Bronchial epithelial cell (primary cell): ENCODE measurements at regions not wholly inside any gene's neighbourhood (a gene's known extent, or its start where the extent isn't known, plus 50 kb on each side); places are given as distances from the start of the nearest gene placed in this dataset.

ENCODE experiments used
- DNase-seq: peaks from one replicate; pipeline ENCODE4 v3.0.0-alpha.2; 2010; ENCODE audit warnings: low read depth
- FAIRE-seq: peaks from 2 replicates; lab custom pipeline; 2011; peaks lifted over from hg19 to GRCh38; lab: Jason Lieb, UNC
- H3K27me3 ChIP-seq: 2 replicates; pipeline ENCODE4 v1.5.1; 2011; ENCODE audit warnings: low read length; ENCODE audit not compliant: control insufficient read depth, insufficient read depth
- H3K36me3 ChIP-seq: 2 replicates; pipeline ENCODE4 v1.5.1; 2011; ENCODE audit warnings: low read length; ENCODE audit not compliant: control insufficient read depth, insufficient read depth
- H3K4me3 ChIP-seq: 2 replicates; pipeline ENCODE4 v1.5.1; 2011; ENCODE audit warnings: mild to moderate bottlenecking, low read depth, low read length, control low read depth
- CTCF ChIP-seq: IDR thresholded peaks from 2 replicates; pipeline ENCODE4 v1.5.1; 2011; ENCODE audit warnings: mild to moderate bottlenecking, moderate library complexity, low read length, control low read depth, inconsistent platforms; ENCODE audit not compliant: insufficient read depth, severe bottlenecking

- Histone ChIP-seq H3K4me3 (no peak overlapping the region), H3K27me3 (no peaks in the 10 kb centered on the region), H3K36me3 (no peaks in the 10 kb centered on the region)
- no peak for TF ChIP-seq CTCF
- FAIRE-seq (no peak), DNase-seq (no peak)
These were observed 227.9 kb upstream of the PMFBP1 start for GRCh38 chr16:72399811-72400210.

- DNase-seq = no peak
- no peak for TF ChIP-seq CTCF
- H3K27me3 ChIP-seq = no peaks in the 10 kb centered on the region
- FAIRE-seq = no peak
- no peak overlapping the region for H3K4me3 ChIP-seq
- no peaks in the 10 kb centered on the region for H3K36me3 ChIP-seq
These were observed 225.9 kb upstream of the PMFBP1 start for GRCh38 chr16:72397876-72398275.

GRCh38 chr16:72394526-72394925 lies 222.6 kb upstream of the PMFBP1 start:
- no peaks in the 10 kb centered on the region for H3K27me3 ChIP-seq
- DNase-seq (no peak), FAIRE-seq (no peak)
- no peak overlapping the region for H3K4me3 ChIP-seq
- no peak for TF ChIP-seq CTCF
- H3K36me3 ChIP-seq = no peaks in the 10 kb centered on the region

- no peak for TF ChIP-seq CTCF
- no peak for FAIRE-seq
- no peak for DNase-seq
- Histone ChIP-seq H3K27me3 (no peaks in the 10 kb centered on the region), H3K4me3 (no peak overlapping the region), H3K36me3 (no peaks in the 10 kb centered on the region)
These were observed 217.8 kb upstream of the PMFBP1 start for GRCh38 chr16:72389791-72390190.

- TF ChIP-seq CTCF = no peak
- no peak for FAIRE-seq
- no peak for DNase-seq
- Histone ChIP-seq H3K27me3 (no peaks in the 10 kb centered on the region), H3K4me3 (no peak overlapping the region), H3K36me3 (no peaks in the 10 kb centered on the region)
These were observed 216.1 kb upstream of the PMFBP1 start for GRCh38 chr16:72388007-72388406.

GRCh38 chr16:72384651-72385050 lies 212.7 kb upstream of the PMFBP1 start:
- DNase-seq (no peak), FAIRE-seq (no peak)

More at GRCh38 chr16:72384651-72385050, 212.7 kb upstream of the PMFBP1 start:
- Histone ChIP-seq H3K36me3 (no peaks in the 10 kb centered on the region), H3K27me3 (no peaks in the 10 kb centered on the region), H3K4me3 (no peak overlapping the region)
- no peak for TF ChIP-seq CTCF
